Fibroblast of lung (primary cell): ENCODE measurements at regions not wholly inside any gene's neighbourhood (a gene's known extent, or its start where the extent isn't known, plus 50 kb on each side); places are given as distances from the start of the nearest gene placed in this dataset.
"Not testable (repeated sequence)": the region's sequence is repeated elsewhere in the genome, so short reads cannot be mapped to it uniquely, and the experiment has no call there.

Experiments used
- DNase-seq, 2 donors: peaks; one replicate each; pipeline versions ENCODE4 v3.0.0 to v3.0.0-alpha.2; 2010; ENCODE audit warnings: low read depth in 2 of 2
- H2AFZ ChIP-seq: 2 replicates; pipeline ENCODE4 v1.5.1; 2012; ENCODE audit warnings: low read length, control low read depth, inconsistent platforms
- H3K27ac ChIP-seq: 2 replicates; pipeline ENCODE4 v1.5.1; 2011; ENCODE audit warnings: low read length, control low read depth; ENCODE audit not compliant: insufficient read depth
- H3K27me3 ChIP-seq: 2 replicates; pipeline ENCODE4 v1.5.1; 2011; ENCODE audit warnings: mild to moderate bottlenecking, low read length; ENCODE audit not compliant: control insufficient read depth, insufficient read depth
- H3K36me3 ChIP-seq: 2 replicates; pipeline ENCODE4 v1.5.1; 2011; ENCODE audit warnings: low read length; ENCODE audit not compliant: control insufficient read depth, insufficient read depth
- H3K4me1 ChIP-seq: 2 replicates; pipeline ENCODE4 v1.5.1; 2011; ENCODE audit warnings: low read length; ENCODE audit not compliant: control insufficient read depth, insufficient read depth; ENCODE audit errors: extremely low read depth
- H3K4me2 ChIP-seq: 2 replicates; pipeline ENCODE4 v1.5.1; 2011; ENCODE audit warnings: low read length, control low read depth; ENCODE audit not compliant: insufficient read depth; ENCODE audit errors: extremely low read depth
- H3K4me3 ChIP-seq, 4 experiments: fragments of 200-600 bp in 1 of 4; sonication (generic) in 1 of 4; replicated peaks in 1 of 4; 2 replicates each; pipeline ENCODE4 v1.5.1; 2011 to 2016; ENCODE audit warnings: low read length in 4 of 4, low read depth in 3 of 4, mild to moderate bottlenecking in 3 of 4, control low read depth in 2 of 4, inconsistent platforms in 1 of 4, mixed read lengths in 1 of 4; ENCODE audit not compliant: insufficient read depth in 1 of 4; ENCODE audit errors: control extremely low read depth in 1 of 4
- H3K79me2 ChIP-seq: 2 replicates; pipeline ENCODE4 v1.5.1; 2012; ENCODE audit warnings: mild to moderate bottlenecking, low read length, inconsistent platforms; ENCODE audit not compliant: control insufficient read depth, insufficient read depth
- H3K9ac ChIP-seq: 2 replicates; pipeline ENCODE4 v1.5.1; 2011; ENCODE audit warnings: mild to moderate bottlenecking, low read length, control low read depth; ENCODE audit not compliant: insufficient read depth
- H3K9me3 ChIP-seq: 2 replicates; pipeline ENCODE4 v1.5.1; 2012; ENCODE audit warnings: low read depth, low read length; ENCODE audit not compliant: control insufficient read depth, insufficient read depth
- H4K20me1 ChIP-seq: 2 replicates; pipeline ENCODE4 v1.5.1; 2011; ENCODE audit warnings: low read length; ENCODE audit not compliant: control insufficient read depth, insufficient read depth; ENCODE audit errors: extremely low read depth

DNA sequence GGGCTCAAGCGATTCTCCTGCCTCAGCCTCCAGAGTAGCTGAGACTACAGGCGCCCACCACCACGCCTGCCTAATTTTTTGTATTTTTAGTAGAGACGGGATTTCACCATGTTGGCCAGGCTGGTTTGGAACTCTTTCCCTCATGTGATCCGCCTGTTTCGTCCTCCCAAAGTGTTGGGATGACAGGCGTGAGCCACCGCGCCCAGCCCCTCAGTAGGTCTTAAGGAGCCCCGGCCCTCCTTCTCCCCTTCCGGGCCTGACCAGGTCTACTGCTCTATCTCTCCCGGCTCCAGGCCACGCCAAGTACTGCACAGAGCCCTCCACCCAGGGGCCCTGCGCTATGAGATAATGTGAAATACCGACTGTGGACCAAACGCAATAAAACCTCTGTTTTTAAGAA lies 785.5 kb downstream of the FOXD4L5 start:
- H3K36me3 ChIP-seq, DNase-seq, H3K4me1 ChIP-seq, H3K4me3 ChIP-seq, H3K79me2 ChIP-seq, H3K9ac ChIP-seq, H2AFZ ChIP-seq, H3K4me2 ChIP-seq, H3K27me3 ChIP-seq, H3K27ac ChIP-seq, H4K20me1 ChIP-seq, H3K9me3 ChIP-seq: not testable (repeated sequence)

GRCh38 chr9:64498409-64498808 lies 786.6 kb downstream of the FOXD4L5 start:
- H3K36me3 ChIP-seq, H3K4me2 ChIP-seq, H3K27me3 ChIP-seq, H3K9me3 ChIP-seq, DNase-seq, H3K4me3 ChIP-seq, H4K20me1 ChIP-seq, H2AFZ ChIP-seq, H3K27ac ChIP-seq, H3K4me1 ChIP-seq, H3K9ac ChIP-seq, H3K79me2 ChIP-seq: not testable (repeated sequence)

GRCh38 chr9:64488544-64488943 lies 796.5 kb downstream of the FOXD4L5 start:
- H3K4me2 ChIP-seq, H4K20me1 ChIP-seq, H3K79me2 ChIP-seq, H3K4me1 ChIP-seq, H2AFZ ChIP-seq, H3K4me3 ChIP-seq, H3K9me3 ChIP-seq, H3K27ac ChIP-seq, H3K9ac ChIP-seq, H3K27me3 ChIP-seq, H3K36me3 ChIP-seq, DNase-seq: not testable (repeated sequence)

GRCh38 chr9:64486067-64486466 lies 798.9 kb downstream of the FOXD4L5 start:
- not testable (repeated sequence) for H2AFZ ChIP-seq, H3K4me2 ChIP-seq, H3K79me2 ChIP-seq, H3K9ac ChIP-seq, H3K4me1 ChIP-seq, H3K36me3 ChIP-seq, H3K9me3 ChIP-seq, H4K20me1 ChIP-seq, H3K27me3 ChIP-seq, H3K4me3 ChIP-seq, DNase-seq, H3K27ac ChIP-seq

- not testable (repeated sequence) for H3K9ac ChIP-seq, H3K79me2 ChIP-seq, H3K4me2 ChIP-seq, H3K27ac ChIP-seq, H3K9me3 ChIP-seq, H3K27me3 ChIP-seq, DNase-seq, H2AFZ ChIP-seq, H3K4me1 ChIP-seq, H4K20me1 ChIP-seq, H3K4me3 ChIP-seq, H3K36me3 ChIP-seq
Measured at GRCh38 chr9:64479095-64479494, 805.9 kb downstream of the FOXD4L5 start.

- not testable (repeated sequence) for H3K27ac ChIP-seq, H2AFZ ChIP-seq, H3K4me2 ChIP-seq, H3K36me3 ChIP-seq, H3K27me3 ChIP-seq, H3K4me3 ChIP-seq, H3K9ac ChIP-seq, DNase-seq, H3K4me1 ChIP-seq, H3K79me2 ChIP-seq, H4K20me1 ChIP-seq, H3K9me3 ChIP-seq
Measured at GRCh38 chr9:64468943-64469342, 816.1 kb downstream of the FOXD4L5 start.

- not testable (repeated sequence) for H3K79me2 ChIP-seq, H3K9me3 ChIP-seq, H3K4me3 ChIP-seq, H3K27ac ChIP-seq, H3K27me3 ChIP-seq, H3K4me1 ChIP-seq, H2AFZ ChIP-seq, DNase-seq, H3K36me3 ChIP-seq, H3K9ac ChIP-seq, H3K4me2 ChIP-seq, H4K20me1 ChIP-seq
Measured at GRCh38 chr9:64466052-64466599, 818.9 kb downstream of the FOXD4L5 start.
